OCI-LY7 (cell line): ENCODE measurements at regions not wholly inside any gene's neighbourhood (a gene's known extent, or its start where the extent isn't known, plus 50 kb on each side); places are given as distances from the start of the nearest gene placed in this dataset.

Source experiments
- EZH2phosphoT487 ChIP-seq: fragments of 200-600 bp; sonication (generic); IDR thresholded peaks from 2 replicates; pipeline ENCODE4 v1.6.1; 2018; ENCODE audit warnings: low read depth, borderline replicate concordance, mild to moderate bottlenecking, mixed run types, antibody characterized with exemption, low read length, moderate library complexity, mixed read lengths
- TF ChIP-seq, protein P1 (sequence below): fragments of 200-600 bp; sonication (generic); conservative IDR thresholded peaks from 2 replicates; pipeline ENCODE4 v1.5.1; 2014; ENCODE audit warnings: mild to moderate bottlenecking, antibody characterized with exemption, low read length, moderate library complexity, mixed read lengths

DNA sequence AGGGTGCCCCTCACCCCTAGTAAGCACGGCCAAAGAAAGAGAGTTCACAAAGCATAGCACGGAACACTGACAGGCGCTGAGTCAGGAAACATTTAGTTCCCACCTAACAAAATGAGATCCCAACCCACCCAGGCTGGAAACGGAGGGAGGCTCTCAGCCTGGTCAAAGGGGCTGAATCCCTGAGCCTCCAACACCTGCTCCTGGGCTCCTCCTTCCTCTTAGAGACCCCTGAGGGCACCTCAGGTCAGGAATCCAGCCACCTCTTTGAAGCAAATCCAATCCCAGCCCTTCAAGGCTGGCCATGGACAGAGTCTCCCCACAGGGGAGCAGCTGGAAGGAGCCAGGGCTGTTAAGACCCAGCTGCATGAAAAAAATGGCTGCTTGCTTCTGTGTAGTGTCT, 154.4 kb upstream of the HES1 start:
- TF ChIP-seq, protein P1, sequence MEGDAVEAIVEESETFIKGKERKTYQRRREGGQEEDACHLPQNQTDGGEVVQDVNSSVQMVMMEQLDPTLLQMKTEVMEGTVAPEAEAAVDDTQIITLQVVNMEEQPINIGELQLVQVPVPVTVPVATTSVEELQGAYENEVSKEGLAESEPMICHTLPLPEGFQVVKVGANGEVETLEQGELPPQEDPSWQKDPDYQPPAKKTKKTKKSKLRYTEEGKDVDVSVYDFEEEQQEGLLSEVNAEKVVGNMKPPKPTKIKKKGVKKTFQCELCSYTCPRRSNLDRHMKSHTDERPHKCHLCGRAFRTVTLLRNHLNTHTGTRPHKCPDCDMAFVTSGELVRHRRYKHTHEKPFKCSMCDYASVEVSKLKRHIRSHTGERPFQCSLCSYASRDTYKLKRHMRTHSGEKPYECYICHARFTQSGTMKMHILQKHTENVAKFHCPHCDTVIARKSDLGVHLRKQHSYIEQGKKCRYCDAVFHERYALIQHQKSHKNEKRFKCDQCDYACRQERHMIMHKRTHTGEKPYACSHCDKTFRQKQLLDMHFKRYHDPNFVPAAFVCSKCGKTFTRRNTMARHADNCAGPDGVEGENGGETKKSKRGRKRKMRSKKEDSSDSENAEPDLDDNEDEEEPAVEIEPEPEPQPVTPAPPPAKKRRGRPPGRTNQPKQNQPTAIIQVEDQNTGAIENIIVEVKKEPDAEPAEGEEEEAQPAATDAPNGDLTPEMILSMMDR = no peak
- no peak for TF ChIP-seq EZH2phosphoT487
